BLaER1 treated with 17β-estradiol and CSF1 and Interleukin-3, amounts not matched to agents 10 nM and 100 nM (cell line): ENCODE measurements at regions not wholly inside any gene's neighbourhood (a gene's known extent, or its start where the extent isn't known, plus 50 kb on each side); places are given as distances from the start of the nearest gene placed in this dataset.

Experiments used
- H3K27ac ChIP-seq, 11 experiments: shearing (Covaris generic); formaldehyde crosslinking; 2 replicates each; pipeline ENCODE4 v1.8.1; 2022
- H3K27me3 ChIP-seq, 11 experiments: shearing (Covaris generic); formaldehyde crosslinking; 2 replicates each; pipeline ENCODE4 v1.8.1; 2022
- H3K36me3 ChIP-seq, 11 experiments: shearing (Covaris generic); formaldehyde crosslinking; 2 replicates each; pipeline ENCODE4 v1.8.1; 2022
- H3K4me1 ChIP-seq, 10 experiments: shearing (Covaris generic); formaldehyde crosslinking; 2 replicates each; pipeline ENCODE4 v1.8.1; 2022
- H3K4me2 ChIP-seq, 11 experiments: shearing (Covaris generic); formaldehyde crosslinking; 2 replicates each; pipeline ENCODE4 v1.8.1; 2022
- H3K4me3 ChIP-seq, 10 experiments: shearing (Covaris generic); formaldehyde crosslinking; 2 replicates each; pipeline ENCODE4 v1.8.1; 2022
- H3K9ac ChIP-seq, 11 experiments: shearing (Covaris generic); formaldehyde crosslinking; 2 replicates each; pipeline ENCODE4 v1.8.1; 2022
- H3K9me3 ChIP-seq, 11 experiments: shearing (Covaris generic); formaldehyde crosslinking; replicated peaks in 1 of 11; 2 replicates each; pipeline ENCODE4 v1.8.1; 2022
- H4K20me1 ChIP-seq, 11 experiments: shearing (Covaris generic); formaldehyde crosslinking; 2 replicates each; pipeline ENCODE4 v1.8.1; 2022
- Cebpa-rat ChIP-seq, 11 experiments: shearing (Covaris generic); IDR thresholded peaks; 2 replicates each; pipeline ENCODE4 v1.8.1; 2022

DNA sequence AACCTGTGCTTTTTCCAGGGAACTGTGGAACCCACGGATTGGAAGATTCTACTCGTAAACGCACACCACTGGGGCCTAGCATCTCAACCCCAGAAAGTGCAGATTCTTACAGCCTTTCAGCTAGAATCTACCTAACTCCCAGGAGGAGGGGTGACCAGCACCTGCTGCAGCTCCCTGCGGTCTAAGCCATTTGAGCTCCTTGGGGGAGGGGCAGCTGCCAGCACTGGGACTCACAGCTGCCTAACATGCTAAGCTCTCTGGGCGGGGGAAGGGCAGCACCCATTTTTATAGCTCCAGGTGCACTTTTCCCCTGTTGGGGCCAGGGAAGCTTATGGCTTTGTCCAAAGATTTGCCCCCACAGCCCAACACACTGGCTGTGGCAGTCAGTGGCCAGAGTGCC is 595.7 kb upstream of the EPHA5 start:
- Histone ChIP-seq H3K27ac (no peak overlapping the region), H3K4me2 (no peak overlapping the region), H3K36me3 (no peaks in the 10 kb centered on the region), H3K4me3 (no peak overlapping the region), H3K9ac (no peak overlapping the region), H3K9me3 (no peaks in the 10 kb centered on the region; a peak in 1 of 22 replicates), H3K27me3 (no peaks in the 10 kb centered on the region), H4K20me1 (no peaks in the 10 kb centered on the region), H3K4me1 (no peaks in the 10 kb centered on the region)
- TF ChIP-seq Cebpa-rat (IDR thresholded peaks at IDR 0.05): no peak

- no peaks in the 10 kb centered on the region for H3K9me3 ChIP-seq
- no peak for TF ChIP-seq Cebpa-rat (IDR thresholded peaks at IDR 0.05)
- no peak overlapping the region for H3K4me2 ChIP-seq
- H3K4me3 ChIP-seq: no peak overlapping the region
- H3K4me1 ChIP-seq: no peaks in the 10 kb centered on the region
- no peaks in the 10 kb centered on the region for H4K20me1 ChIP-seq
- H3K27me3 ChIP-seq: no peaks in the 10 kb centered on the region
- no peaks in the 10 kb centered on the region for H3K36me3 ChIP-seq
- no peak overlapping the region for H3K9ac ChIP-seq
- no peak overlapping the region for H3K27ac ChIP-seq
Measured at GRCh38 chr4:66252291-66252690, 582.0 kb upstream of the EPHA5 start.

DNA sequence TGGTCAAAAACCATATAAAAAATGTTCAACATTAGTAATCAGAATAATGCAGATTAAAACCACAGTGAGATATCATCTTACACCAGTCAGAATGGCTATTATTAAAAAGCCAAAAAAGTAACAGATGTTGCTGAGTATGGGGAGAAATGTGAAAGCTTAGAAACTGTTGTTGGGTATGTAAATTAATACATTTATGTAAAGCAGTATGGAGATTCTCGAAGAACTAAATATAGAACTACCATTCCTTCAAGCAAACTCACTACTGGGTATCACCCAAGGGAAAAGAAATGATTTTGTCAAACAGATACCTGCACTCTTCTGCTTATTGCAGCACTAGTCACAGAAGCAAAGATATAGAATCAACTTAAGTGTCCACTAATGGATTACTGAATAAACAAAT is 576.4 kb upstream of the EPHA5 start:
- Histone ChIP-seq H3K27ac (no peak overlapping the region), H3K9me3 (0 out of 22 replicates have a peak, but pooled peaks cover 0 to 3% (median 0%) of the 10 kb centered on the region in 11 experiments), H3K9ac (no peak overlapping the region), H3K27me3 (no peaks in the 10 kb centered on the region), H3K4me2 (no peak overlapping the region), H4K20me1 (no peaks in the 10 kb centered on the region), H3K4me3 (no peak overlapping the region), H3K36me3 (no peaks in the 10 kb centered on the region), H3K4me1 (no peaks in the 10 kb centered on the region)
- no peak for TF ChIP-seq Cebpa-rat (IDR thresholded peaks at IDR 0.05)

GRCh38 chr4:66235876-66236275 is 565.6 kb upstream of the EPHA5 start:
- Histone ChIP-seq H3K36me3 (no peaks in the 10 kb centered on the region), H3K4me1 (no peaks in the 10 kb centered on the region), H3K4me3 (no peak overlapping the region), H3K4me2 (no peak overlapping the region), H3K9ac (no peak overlapping the region), H3K27me3 (no peaks in the 10 kb centered on the region), H3K27ac (no peak overlapping the region), H4K20me1 (no peaks in the 10 kb centered on the region), H3K9me3 (no peaks in the 10 kb centered on the region)
- no peak for TF ChIP-seq Cebpa-rat (IDR thresholded peaks at IDR 0.05)

DNA sequence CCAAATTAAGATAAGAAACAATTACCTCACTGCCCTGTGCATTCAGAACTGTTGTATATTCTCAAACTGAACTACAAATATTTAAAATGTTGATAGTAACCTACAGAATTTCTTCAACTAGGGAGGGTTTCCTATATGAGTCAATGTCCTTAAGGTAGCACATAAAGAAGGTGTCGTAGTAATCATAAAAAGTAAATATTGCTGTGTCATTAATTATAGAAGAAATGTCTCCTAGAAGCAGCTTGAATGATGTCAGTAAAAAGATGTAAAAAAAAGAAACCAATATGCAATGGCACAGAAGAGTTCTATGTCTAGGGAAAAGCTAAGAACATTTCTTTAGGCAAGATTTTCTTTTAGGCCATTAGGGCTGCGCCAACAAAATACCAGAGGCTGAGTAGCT is 559.6 kb upstream of the EPHA5 start:
- Histone ChIP-seq H3K9ac (no peak overlapping the region), H3K4me3 (no peak overlapping the region), H4K20me1 (no peaks in the 10 kb centered on the region), H3K4me1 (no peaks in the 10 kb centered on the region), H3K9me3 (no peaks in the 10 kb centered on the region), H3K27ac (no peak overlapping the region), H3K36me3 (no peaks in the 10 kb centered on the region), H3K4me2 (no peak overlapping the region), H3K27me3 (no peaks in the 10 kb centered on the region)
- no peak for TF ChIP-seq Cebpa-rat (IDR thresholded peaks at IDR 0.05)

DNA sequence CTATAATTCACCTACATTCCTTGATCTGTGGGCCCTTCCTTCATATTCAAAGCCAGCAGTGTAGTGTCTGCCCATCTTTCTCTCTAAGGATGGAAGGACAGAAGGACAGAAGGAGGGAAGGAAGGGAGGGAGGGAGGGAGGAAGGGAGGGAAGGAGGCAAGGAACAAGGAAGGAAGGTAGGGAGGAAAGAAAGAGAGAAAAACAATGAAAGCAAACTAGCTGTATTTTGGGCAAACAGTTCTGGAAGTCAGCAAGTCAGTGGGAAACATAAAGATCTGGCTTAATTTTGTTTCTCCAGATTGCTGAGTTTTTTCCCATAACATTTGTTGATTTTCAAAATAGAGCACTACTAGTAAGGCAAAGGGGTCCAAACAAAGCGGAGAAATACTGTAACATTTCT is 555.2 kb upstream of the EPHA5 start:
- H3K4me3 ChIP-seq: no peak overlapping the region
- H3K4me2 ChIP-seq: no peak overlapping the region
- no peaks in the 10 kb centered on the region for H4K20me1 ChIP-seq
- no peaks in the 10 kb centered on the region for H3K4me1 ChIP-seq
- TF ChIP-seq Cebpa-rat (IDR thresholded peaks at IDR 0.05): no peak
- no peaks in the 10 kb centered on the region for H3K27me3 ChIP-seq
- no peak overlapping the region for H3K27ac ChIP-seq
- H3K9ac ChIP-seq: no peak overlapping the region
- no peaks in the 10 kb centered on the region for H3K9me3 ChIP-seq
- H3K36me3 ChIP-seq: no peaks in the 10 kb centered on the region

- Histone ChIP-seq H3K9me3 (no peaks in the 10 kb centered on the region), H4K20me1 (no peaks in the 10 kb centered on the region), H3K4me1 (no peaks in the 10 kb centered on the region), H3K27ac (no peak overlapping the region), H3K27me3 (no peaks in the 10 kb centered on the region), H3K4me3 (no peak overlapping the region), H3K9ac (no peak overlapping the region), H3K4me2 (no peak overlapping the region), H3K36me3 (no peaks in the 10 kb centered on the region)
- no peak for TF ChIP-seq Cebpa-rat (IDR thresholded peaks at IDR 0.05)
Measured at GRCh38 chr4:66223068-66223703, 552.9 kb upstream of the EPHA5 start.

- H3K36me3 ChIP-seq: no peaks in the 10 kb centered on the region
- H3K4me2 ChIP-seq: no peak overlapping the region
- TF ChIP-seq Cebpa-rat (IDR thresholded peaks at IDR 0.05): no peak
- no peak overlapping the region for H3K27ac ChIP-seq
- no peaks in the 10 kb centered on the region for H4K20me1 ChIP-seq
- H3K9me3 ChIP-seq: no peaks in the 10 kb centered on the region
- no peaks in the 10 kb centered on the region for H3K27me3 ChIP-seq
- no peak overlapping the region for H3K9ac ChIP-seq
- H3K4me1 ChIP-seq: no peaks in the 10 kb centered on the region
- no peak overlapping the region for H3K4me3 ChIP-seq
Measured at GRCh38 chr4:66219401-66219800, 549.1 kb upstream of the EPHA5 start.

DNA sequence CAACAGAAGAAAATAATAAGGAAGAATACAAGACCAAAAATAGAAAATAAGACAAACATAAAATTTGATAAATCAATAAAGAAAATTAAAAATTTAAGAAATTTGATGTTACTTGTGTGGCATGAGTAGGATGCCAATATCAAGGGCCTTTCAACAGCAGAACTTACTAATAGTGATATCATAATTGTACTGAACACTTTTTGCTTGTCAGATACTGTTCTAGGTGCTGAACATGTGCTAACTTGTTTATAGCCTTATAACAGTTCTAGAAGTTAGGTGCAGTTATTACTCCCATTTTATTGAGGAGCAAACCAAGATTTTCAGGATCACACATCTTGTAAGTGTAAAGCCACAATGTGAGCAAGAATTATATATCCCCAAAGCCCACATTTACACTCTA is 546.0 kb upstream of the EPHA5 start:
- Histone ChIP-seq H3K27me3 (no peaks in the 10 kb centered on the region), H3K4me2 (no peak overlapping the region), H3K9me3 (no peaks in the 10 kb centered on the region), H3K27ac (no peak overlapping the region), H3K4me1 (no peaks in the 10 kb centered on the region), H3K9ac (no peak overlapping the region), H3K36me3 (no peaks in the 10 kb centered on the region), H3K4me3 (no peak overlapping the region), H4K20me1 (no peaks in the 10 kb centered on the region)
- no peak for TF ChIP-seq Cebpa-rat (IDR thresholded peaks at IDR 0.05)

GRCh38 chr4:66212489-66212888 is 542.2 kb upstream of the EPHA5 start:
- no peak overlapping the region for H3K9ac ChIP-seq
- no peak for TF ChIP-seq Cebpa-rat (IDR thresholded peaks at IDR 0.05)
- no peak overlapping the region for H3K27ac ChIP-seq
- no peaks in the 10 kb centered on the region for H3K27me3 ChIP-seq
- no peak overlapping the region for H3K4me2 ChIP-seq
- no peaks in the 10 kb centered on the region for H3K9me3 ChIP-seq
- no peaks in the 10 kb centered on the region for H3K4me1 ChIP-seq
- H4K20me1 ChIP-seq: no peaks in the 10 kb centered on the region
- H3K4me3 ChIP-seq: no peak overlapping the region
- H3K36me3 ChIP-seq: no peaks in the 10 kb centered on the region
